Suppressor macrophage treated with lipopolysaccharide for 4 hours (primary cell): ENCODE measurements at regions not wholly inside any gene's neighbourhood (a gene's known extent, or its start where the extent isn't known, plus 50 kb on each side); places are given as distances from the start of the nearest gene placed in this dataset.
"Not testable (repeated sequence)": the region's sequence is repeated elsewhere in the genome, so short reads cannot be mapped to it uniquely, and the experiment has no call there.

ENCODE experiments used
- DNase-seq: peaks from one replicate; pipeline ENCODE4 v3.0.0-alpha.2; 2020

GRCh38 chr9:67418496-67419079 is 426.2 kb upstream of the SPATA31A3 start:
- DNase-seq: not testable (repeated sequence)

GRCh38 chr9:67417341-67417983 is 425.1 kb upstream of the SPATA31A3 start:
- not testable (repeated sequence) for DNase-seq

GRCh38 chr9:67416639-67417038 is 424.3 kb upstream of the SPATA31A3 start:
- not testable (repeated sequence) for DNase-seq

- DNase-seq: not testable (repeated sequence)
Observed at GRCh38 chr9:67410606-67411220, 418.4 kb upstream of the SPATA31A3 start.

GRCh38 chr9:67403739-67404138 is 411.4 kb upstream of the SPATA31A3 start:
- not testable (repeated sequence) for DNase-seq

GRCh38 chr9:67397731-67398130 is 405.4 kb upstream of the SPATA31A3 start:
- not testable (repeated sequence) for DNase-seq

GRCh38 chr9:67394782-67395181 is 402.4 kb upstream of the SPATA31A3 start:
- DNase-seq: not testable (repeated sequence)

- not testable (repeated sequence) for DNase-seq
Observed at GRCh38 chr9:67394038-67394437, 401.7 kb upstream of the SPATA31A3 start.

GRCh38 chr9:67369664-67370063 is 377.3 kb upstream of the SPATA31A3 start:
- DNase-seq: not testable (repeated sequence)

GRCh38 chr9:67362325-67362724 is 370.0 kb upstream of the SPATA31A3 start:
- not testable (repeated sequence) for DNase-seq

- DNase-seq: not testable (repeated sequence)
Observed at GRCh38 chr9:67353961-67354360, 361.6 kb upstream of the SPATA31A3 start.

GRCh38 chr9:67349424-67349759 is 357.0 kb upstream of the SPATA31A3 start:
- DNase-seq: not testable (repeated sequence)

GRCh38 chr9:67348562-67349423 is 356.4 kb upstream of the SPATA31A3 start:
- not testable (repeated sequence) for DNase-seq

- DNase-seq: not testable (repeated sequence)
Observed at GRCh38 chr9:67348094-67348493, 355.7 kb upstream of the SPATA31A3 start.

GRCh38 chr9:67339216-67339615 is 346.9 kb upstream of the SPATA31A3 start:
- not testable (repeated sequence) for DNase-seq

GRCh38 chr9:67338201-67338600 is 345.9 kb upstream of the SPATA31A3 start:
- not testable (repeated sequence) for DNase-seq

- DNase-seq: not testable (repeated sequence)
Observed at GRCh38 chr9:67334727-67335572, 342.6 kb upstream of the SPATA31A3 start.

GRCh38 chr9:67331634-67332033 is 339.3 kb upstream of the SPATA31A3 start:
- DNase-seq: not testable (repeated sequence)

- DNase-seq: not testable (repeated sequence)
Observed at GRCh38 chr9:67313409-67313808, 321.1 kb upstream of the SPATA31A3 start.

GRCh38 chr9:67312504-67312903 is 320.2 kb upstream of the SPATA31A3 start:
- DNase-seq: not testable (repeated sequence)

- DNase-seq: not testable (repeated sequence)
Observed at GRCh38 chr9:67307109-67307508, 314.8 kb upstream of the SPATA31A3 start.

- not testable (repeated sequence) for DNase-seq
Observed at GRCh38 chr9:67288797-67289196, 296.4 kb upstream of the SPATA31A3 start.
